GM19324 (cell line): ENCODE measurements at regions not wholly inside any gene's neighbourhood (a gene's known extent, or its start where the extent isn't known, plus 50 kb on each side); places are given as distances from the start of the nearest gene placed in this dataset.

Experiments used
- ATAC-seq: cut with Tn5 transposase; IDR thresholded peaks from one replicate; pipeline ENCODE4 v1.9.1; 2021; ENCODE audit warnings: mild to moderate bottlenecking, moderate library complexity; ENCODE audit not compliant: unreplicated experiment, low FRiP score

GRCh38 chr2:117692001-117692763, 122.3 kb upstream of the DDX18 start:
- no peak for ATAC-seq

GRCh38 chr2:117693154-117693553, 121.3 kb upstream of the DDX18 start:
- ATAC-seq, result no peak

GRCh38 chr2:117693651-117694050, 120.8 kb upstream of the DDX18 start:
- no peak for ATAC-seq

GRCh38 chr2:117698287-117698686, 116.2 kb upstream of the DDX18 start:
- no peak for ATAC-seq

GRCh38 chr2:117698819-117699218, 115.7 kb upstream of the DDX18 start:
- ATAC-seq, result no peak

- ATAC-seq, result no peak
Measured at GRCh38 chr2:117700471-117700870, 114.0 kb upstream of the DDX18 start.

- no peak for ATAC-seq
Measured at GRCh38 chr2:117701365-117701764, 113.1 kb upstream of the DDX18 start.

- ATAC-seq, result peak; percentile 67
Measured at GRCh38 chr2:117702098-117702497, 112.4 kb upstream of the DDX18 start.

- no peak for ATAC-seq
Measured at GRCh38 chr2:117703858-117704257, 110.6 kb upstream of the DDX18 start.

- no peak for ATAC-seq
Measured at GRCh38 chr2:117704818-117705217, 109.7 kb upstream of the DDX18 start.

- ATAC-seq, result no peak
Measured at GRCh38 chr2:117707874-117708273, 106.6 kb upstream of the DDX18 start.

- ATAC-seq, result no peak
Measured at GRCh38 chr2:117712684-117713083, 101.8 kb upstream of the DDX18 start.

GRCh38 chr2:117714110-117714509, 100.4 kb upstream of the DDX18 start:
- no peak for ATAC-seq

GRCh38 chr2:117714745-117715417, 99.6 kb upstream of the DDX18 start:
- ATAC-seq, result no peak

- no peak for ATAC-seq
Measured at GRCh38 chr2:117716505-117716904, 98.0 kb upstream of the DDX18 start.

GRCh38 chr2:117717072-117717471, 97.4 kb upstream of the DDX18 start:
- no peak for ATAC-seq

- no peak for ATAC-seq
Measured at GRCh38 chr2:117718048-117718447, 96.4 kb upstream of the DDX18 start.

- no peak for ATAC-seq
Measured at GRCh38 chr2:117720765-117721164, 93.7 kb upstream of the DDX18 start.

GRCh38 chr2:117723483-117723882, 91.0 kb upstream of the DDX18 start:
- no peak for ATAC-seq

GRCh38 chr2:117723888-117724434, 90.5 kb upstream of the DDX18 start:
- no peak for ATAC-seq

- no peak for ATAC-seq
Measured at GRCh38 chr2:117726747-117727146, 87.7 kb upstream of the DDX18 start.

- ATAC-seq, result no peak
Measured at GRCh38 chr2:117737846-117738245, 76.6 kb upstream of the DDX18 start.
